22Rv1 (cell line): ENCODE measurements at regions not wholly inside any gene's neighbourhood (a gene's known extent, or its start where the extent isn't known, plus 50 kb on each side); places are given as distances from the start of the nearest gene placed in this dataset.

Experiments
- CTCF ChIP-seq: fragments of 450-650 bp; IDR thresholded peaks from 2 replicates; pipeline ENCODE4 v1.5.1; 2017; ENCODE audit warnings: mild to moderate bottlenecking
- ZFX ChIP-seq: fragments of 450-650 bp; IDR thresholded peaks from 2 replicates; pipeline ENCODE4 v1.6.1; 2017; ENCODE audit warnings: antibody characterized with exemption, borderline replicate concordance

GRCh38 chr6:39998126-39998525 lies 63.9 kb upstream of the MOCS1 start:
- no peak for TF ChIP-seq CTCF
- TF ChIP-seq ZFX = no peak
